ENCODE measurements at regions not wholly inside any gene's neighbourhood (a gene's known extent, or its start where the extent isn't known, plus 50 kb on each side); places are given as distances from the start of the nearest gene placed in this dataset.

- no peak for DNase-seq (ENCODE audit: low read depth, low spot score)
- H3K27me3 ChIP-seq (ENCODE audit: control insufficient read depth, insufficient read depth, low read length) = no peaks in the 10 kb centered on the region
- no peak overlapping the region for H3K4me3 ChIP-seq (ENCODE audit: low read depth, low read length)
- H3K27ac ChIP-seq (ENCODE audit: low read depth, low read length) = no peak overlapping the region
- POLR2A ChIA-PET = no interaction called here
- no peak for TF ChIP-seq CTCF (IDR thresholded peaks at IDR 0.05; ENCODE audit: low read depth, low read length)
- H3K9me3 ChIP-seq (ENCODE audit: control insufficient read depth, insufficient read depth, low read length) = no peaks in the 10 kb centered on the region
- CTCF ChIA-PET = interaction anchor here (0.6 kb wide), 1 partner anchor 22 kb away, joined by 3 read pairs; no protein-coding TSS in a partner anchor
Observed at GRCh38 chr3:65083240-65083639, 395.4 kb upstream of the ADAMTS9 start.

GRCh38 chr3:65081536-65081935 is 393.7 kb upstream of the ADAMTS9 start:
- no peak for DNase-seq (ENCODE audit: low read depth, low spot score)
- H3K27me3 ChIP-seq (ENCODE audit: control insufficient read depth, insufficient read depth, low read length) = no peaks in the 10 kb centered on the region
- no peak overlapping the region for H3K4me3 ChIP-seq (ENCODE audit: low read depth, low read length)
- no peaks in the 10 kb centered on the region for H3K9me3 ChIP-seq (ENCODE audit: control insufficient read depth, insufficient read depth, low read length)
- ChIA-PET POLR2A (no interaction called here), CTCF (no interaction called here)
- no peak overlapping the region for H3K27ac ChIP-seq (ENCODE audit: low read depth, low read length)
- TF ChIP-seq CTCF (IDR thresholded peaks at IDR 0.05; ENCODE audit: low read depth, low read length) = no peak

GRCh38 chr3:65080432-65080831 is 392.6 kb upstream of the ADAMTS9 start:
- Histone ChIP-seq H3K27me3 (ENCODE audit: control insufficient read depth, insufficient read depth, low read length) (no peaks in the 10 kb centered on the region), H3K27ac (ENCODE audit: low read depth, low read length) (no peak overlapping the region), H3K9me3 (ENCODE audit: control insufficient read depth, insufficient read depth, low read length) (no peaks in the 10 kb centered on the region), H3K4me3 (ENCODE audit: low read depth, low read length) (no peak overlapping the region)
- no peak for TF ChIP-seq CTCF (IDR thresholded peaks at IDR 0.05; ENCODE audit: low read depth, low read length)
- CTCF ChIA-PET = no interaction called here
- no peak for DNase-seq (ENCODE audit: low read depth, low spot score)
- POLR2A ChIA-PET = no interaction called here

GRCh38 chr3:65079560-65079959 is 391.8 kb upstream of the ADAMTS9 start:
- DNase-seq (ENCODE audit: low read depth, low spot score) = no peak
- no peak for TF ChIP-seq CTCF (IDR thresholded peaks at IDR 0.05; ENCODE audit: low read depth, low read length)
- Histone ChIP-seq H3K9me3 (ENCODE audit: control insufficient read depth, insufficient read depth, low read length) (no peaks in the 10 kb centered on the region), H3K27ac (ENCODE audit: low read depth, low read length) (no peak overlapping the region), H3K4me3 (ENCODE audit: low read depth, low read length) (no peak overlapping the region), H3K27me3 (ENCODE audit: control insufficient read depth, insufficient read depth, low read length) (no peaks in the 10 kb centered on the region)
- ChIA-PET POLR2A (no interaction called here), CTCF (no interaction called here)

- Histone ChIP-seq H3K9me3 (ENCODE audit: control insufficient read depth, insufficient read depth, low read length) (no peaks in the 10 kb centered on the region), H3K4me3 (ENCODE audit: low read depth, low read length) (no peak overlapping the region), H3K27me3 (ENCODE audit: control insufficient read depth, insufficient read depth, low read length) (no peaks in the 10 kb centered on the region), H3K27ac (ENCODE audit: low read depth, low read length) (no peak overlapping the region)
- TF ChIP-seq CTCF (IDR thresholded peaks at IDR 0.05; ENCODE audit: low read depth, low read length) = no peak
- POLR2A ChIA-PET = no interaction called here
- CTCF ChIA-PET = no interaction called here
- DNase-seq (ENCODE audit: low read depth, low spot score) = no peak
Observed at GRCh38 chr3:65078748-65079147, 390.9 kb upstream of the ADAMTS9 start.
